HepG2 (cell line): ENCODE measurements at regions not wholly inside any gene's neighbourhood (a gene's known extent, or its start where the extent isn't known, plus 50 kb on each side); places are given as distances from the start of the nearest gene placed in this dataset.

Source experiments
- DNMT1 ChIP-seq: sonication (generic); formaldehyde crosslinking; IDR thresholded peaks from 2 replicates; pipeline ENCODE4 v1.5.1; 2020; ENCODE audit warnings: mild to moderate bottlenecking, missing genetic modification reagents
- EP300 ChIP-seq, 3 experiments: sonication (generic) in 1 of 3; formaldehyde crosslinking in 1 of 3; IDR thresholded peaks; 2 replicates each; pipeline versions ENCODE4 v1.5.1 to v1.6.1; 2011 to 2020; ENCODE audit warnings: low read depth in 2 of 3, low read length in 2 of 3, borderline replicate concordance in 1 of 3, improper control_type of control experiment in 1 of 3, mild to moderate bottlenecking in 1 of 3, missing genetic modification reagents in 1 of 3, moderate library complexity in 1 of 3
- FLYWCH1 ChIP-seq: sonication (generic); formaldehyde crosslinking; IDR thresholded peaks from 2 replicates; pipeline ENCODE4 v1.8.1; 2023; ENCODE audit warnings: mild to moderate bottlenecking, missing genetic modification reagents
- PHB2 ChIP-seq: fragments of 450-650 bp; IDR thresholded peaks from 2 replicates; pipeline ENCODE4 v1.6.1; 2018; ENCODE audit not compliant: partially characterized antibody
- ZNF232 ChIP-seq: sonication (generic); formaldehyde crosslinking; IDR thresholded peaks from 2 replicates; pipeline ENCODE4 v1.4.0; 2020; ENCODE audit warnings: missing genetic modification reagents, borderline replicate concordance
- ZNF670 ChIP-seq: sonication (generic); formaldehyde crosslinking; IDR thresholded peaks from 2 replicates; pipeline ENCODE4 v1.8.0; 2022; ENCODE audit warnings: mild to moderate bottlenecking, missing genetic modification reagents, borderline replicate concordance
- ZNF703 ChIP-seq: sonication (generic); formaldehyde crosslinking; IDR thresholded peaks from 2 replicates; pipeline ENCODE4 v1.5.1; 2020; ENCODE audit warnings: missing genetic modification reagents, mild to moderate bottlenecking, moderate library complexity, borderline replicate concordance
- TF ChIP-seq, protein P1 (sequence below): sonication (generic); formaldehyde crosslinking; IDR thresholded peaks from 2 replicates; pipeline ENCODE4 v1.4.0; 2020; ENCODE audit warnings: missing genetic modification reagents
- TF ChIP-seq, protein P2 (sequence below): sonication (generic); formaldehyde crosslinking; IDR thresholded peaks from 2 replicates; pipeline ENCODE4 v1.5.0; 2020; ENCODE audit warnings: mild to moderate bottlenecking, missing genetic modification reagents, moderate library complexity
- TF ChIP-seq, protein P3 (sequence below): sonication (generic); formaldehyde crosslinking; IDR thresholded peaks from 2 replicates; pipeline ENCODE4 v1.4.0; 2020; ENCODE audit warnings: missing genetic modification reagents

DNA sequence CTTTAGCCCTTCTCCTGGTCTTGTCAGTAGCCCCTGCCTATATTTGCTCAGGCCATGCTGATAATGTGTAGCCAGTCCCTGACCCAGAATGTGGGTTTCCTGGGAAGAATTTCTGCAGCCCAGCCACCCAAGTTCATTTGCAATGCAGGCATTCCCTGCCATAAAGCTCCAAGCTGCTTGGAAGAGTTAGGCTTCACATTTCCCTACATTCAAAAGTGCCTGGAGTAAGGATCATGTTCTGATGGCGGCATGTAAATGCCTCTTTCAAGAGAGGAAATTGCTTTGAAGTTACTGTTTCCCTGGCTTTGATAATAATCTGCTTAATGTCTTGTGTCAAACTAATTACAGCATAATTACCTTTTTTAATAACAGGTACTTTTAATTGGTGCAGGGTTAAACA lies 266.1 kb downstream of the MIAT start:
- TF ChIP-seq ZNF670 (CRISPR knock-in tag) (no peak), FLYWCH1 (no peak), EP300 (IDR thresholded peaks at IDR 0.05; ENCODE audit: low read depth in 2 of 2, low read length in 2 of 2) (no peak), EP300 (CRISPR knock-in tag; IDR thresholded peaks at IDR 0.05; ENCODE audit: borderline replicate concordance) (no peak), ZNF232 (CRISPR knock-in tag) (no peak), ZNF703 (no peak), PHB2 (no peak), DNMT1 (CRISPR knock-in tag) (no peak)
- TF ChIP-seq, protein P1, sequence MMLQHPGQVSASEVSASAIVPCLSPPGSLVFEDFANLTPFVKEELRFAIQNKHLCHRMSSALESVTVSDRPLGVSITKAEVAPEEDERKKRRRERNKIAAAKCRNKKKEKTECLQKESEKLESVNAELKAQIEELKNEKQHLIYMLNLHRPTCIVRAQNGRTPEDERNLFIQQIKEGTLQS (CRISPR knock-in tag): no peak
- TF ChIP-seq, protein P2, sequence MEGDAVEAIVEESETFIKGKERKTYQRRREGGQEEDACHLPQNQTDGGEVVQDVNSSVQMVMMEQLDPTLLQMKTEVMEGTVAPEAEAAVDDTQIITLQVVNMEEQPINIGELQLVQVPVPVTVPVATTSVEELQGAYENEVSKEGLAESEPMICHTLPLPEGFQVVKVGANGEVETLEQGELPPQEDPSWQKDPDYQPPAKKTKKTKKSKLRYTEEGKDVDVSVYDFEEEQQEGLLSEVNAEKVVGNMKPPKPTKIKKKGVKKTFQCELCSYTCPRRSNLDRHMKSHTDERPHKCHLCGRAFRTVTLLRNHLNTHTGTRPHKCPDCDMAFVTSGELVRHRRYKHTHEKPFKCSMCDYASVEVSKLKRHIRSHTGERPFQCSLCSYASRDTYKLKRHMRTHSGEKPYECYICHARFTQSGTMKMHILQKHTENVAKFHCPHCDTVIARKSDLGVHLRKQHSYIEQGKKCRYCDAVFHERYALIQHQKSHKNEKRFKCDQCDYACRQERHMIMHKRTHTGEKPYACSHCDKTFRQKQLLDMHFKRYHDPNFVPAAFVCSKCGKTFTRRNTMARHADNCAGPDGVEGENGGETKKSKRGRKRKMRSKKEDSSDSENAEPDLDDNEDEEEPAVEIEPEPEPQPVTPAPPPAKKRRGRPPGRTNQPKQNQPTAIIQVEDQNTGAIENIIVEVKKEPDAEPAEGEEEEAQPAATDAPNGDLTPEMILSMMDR: no peak
- TF ChIP-seq, protein P3, sequence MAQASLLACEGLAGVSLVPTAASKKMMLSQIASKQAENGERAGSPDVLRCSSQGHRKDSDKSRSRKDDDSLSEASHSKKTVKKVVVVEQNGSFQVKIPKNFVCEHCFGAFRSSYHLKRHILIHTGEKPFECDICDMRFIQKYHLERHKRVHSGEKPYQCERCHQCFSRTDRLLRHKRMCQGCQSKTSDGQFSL: no peak
